NCI-H526 treated with DMSO at 0.1 percent for 48 hours (cell line): ENCODE measurements at regions not wholly inside any gene's neighbourhood (a gene's known extent, or its start where the extent isn't known, plus 50 kb on each side); places are given as distances from the start of the nearest gene placed in this dataset.

ENCODE experiments used
- DNase-seq: peaks from one replicate; lab custom pipeline; 2025; lab: John Stamatoyannopoulos, UW

DNA sequence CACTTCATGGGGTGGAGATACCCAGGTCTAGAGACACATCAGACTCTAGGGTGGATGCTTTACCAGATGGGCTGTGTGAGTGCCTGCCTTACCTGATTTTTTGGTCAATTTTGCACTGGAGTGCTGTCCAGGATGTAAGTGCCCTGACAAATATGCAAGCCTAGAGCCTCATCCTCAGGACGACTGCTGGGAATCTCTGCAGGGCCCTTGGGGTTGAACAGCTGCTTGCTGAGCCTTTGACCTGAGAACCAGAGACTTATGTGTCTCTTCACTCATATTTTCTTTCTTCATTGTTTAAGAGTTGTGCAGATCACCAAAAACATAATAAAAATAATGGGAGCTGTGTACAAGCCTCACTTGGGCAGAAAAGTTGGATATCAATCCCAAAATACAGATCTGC is 551.5 kb upstream of the ATP2B1 start:
- DNase-seq, result no peak

DNA sequence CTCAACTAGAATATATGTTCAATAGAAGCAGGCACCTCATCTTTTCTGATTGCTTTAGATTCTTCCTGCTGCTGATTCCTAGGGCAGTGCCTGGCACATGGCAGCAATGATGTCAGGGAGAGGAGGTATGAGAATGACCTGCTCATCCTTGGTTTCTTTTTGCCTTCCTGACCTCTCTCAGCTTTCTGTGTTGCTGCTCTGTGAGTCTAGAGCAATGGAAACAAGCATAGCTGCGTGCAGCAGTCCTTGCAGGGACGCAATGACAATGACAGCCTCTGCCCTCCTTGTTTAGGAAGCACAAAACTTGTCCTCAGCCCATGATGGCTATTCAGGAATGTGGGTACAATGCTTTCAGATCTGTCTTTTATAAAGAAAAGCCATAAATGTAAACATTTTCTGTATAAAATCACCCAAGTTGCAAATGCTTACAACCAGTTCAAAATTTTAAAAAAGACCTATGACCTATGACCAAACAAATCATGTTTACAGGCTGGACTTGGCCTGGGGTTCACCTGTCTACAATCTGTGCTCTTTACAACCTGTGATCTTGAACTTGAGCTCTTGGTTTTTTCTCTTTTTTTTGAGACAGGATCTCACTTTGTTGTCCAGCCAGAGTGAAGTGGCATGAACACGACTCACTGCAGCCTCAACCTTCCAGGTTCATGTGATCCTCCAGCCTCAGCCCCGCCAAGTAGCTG is 549.4 kb upstream of the ATP2B1 start:
- no peak for DNase-seq

- DNase-seq, result no peak
These were observed 546.2 kb upstream of the ATP2B1 start for GRCh38 chr12:90254796-90255195.

DNA sequence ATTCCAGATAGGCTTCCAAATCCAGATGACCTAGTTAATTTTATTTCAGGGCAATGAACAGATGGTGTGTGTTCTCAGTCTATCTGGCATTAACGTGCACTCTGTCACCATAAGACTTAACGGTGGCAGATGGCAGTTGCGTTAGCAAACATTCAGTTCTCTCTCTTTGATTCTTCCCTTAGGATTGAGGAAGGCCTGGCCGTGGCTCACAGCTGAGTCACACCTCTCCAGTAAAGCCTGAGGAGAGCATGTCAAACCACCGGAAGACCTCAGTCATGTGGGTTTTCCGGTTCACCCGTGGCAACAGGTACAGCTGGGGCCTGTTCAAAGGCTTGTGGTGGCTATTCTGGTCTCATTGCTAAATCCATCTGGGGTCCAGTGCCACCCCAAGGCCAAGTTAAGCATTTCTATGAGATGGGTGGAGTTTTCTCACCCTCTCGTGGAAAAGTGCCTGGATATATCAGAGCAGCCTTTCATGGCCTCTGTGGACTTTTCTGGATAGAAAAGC is 545.1 kb upstream of the ATP2B1 start:
- peak; percentile 8 for DNase-seq

- DNase-seq, result no peak
These were observed 544.5 kb upstream of the ATP2B1 start for GRCh38 chr12:90253136-90253535.

DNA sequence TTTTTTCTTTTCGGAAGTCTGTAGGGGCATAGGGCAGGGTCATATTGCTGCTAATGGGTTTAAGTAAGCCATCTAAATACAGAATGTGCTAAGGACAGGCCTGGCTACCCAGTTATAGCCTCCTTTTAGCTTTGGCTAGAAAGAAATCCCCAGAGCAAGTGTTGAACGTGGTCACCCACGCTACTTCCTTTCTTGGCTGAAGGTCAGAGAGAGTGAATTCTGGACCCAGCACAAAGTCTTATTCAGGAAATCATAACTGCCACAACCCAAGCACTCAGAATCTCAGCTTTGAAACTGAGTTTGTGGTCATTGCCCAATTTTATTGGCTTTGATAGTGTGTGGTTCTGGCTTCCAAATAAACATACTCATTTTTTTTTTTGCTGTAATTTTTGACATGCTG is 542.1 kb upstream of the ATP2B1 start:
- no peak for DNase-seq

DNA sequence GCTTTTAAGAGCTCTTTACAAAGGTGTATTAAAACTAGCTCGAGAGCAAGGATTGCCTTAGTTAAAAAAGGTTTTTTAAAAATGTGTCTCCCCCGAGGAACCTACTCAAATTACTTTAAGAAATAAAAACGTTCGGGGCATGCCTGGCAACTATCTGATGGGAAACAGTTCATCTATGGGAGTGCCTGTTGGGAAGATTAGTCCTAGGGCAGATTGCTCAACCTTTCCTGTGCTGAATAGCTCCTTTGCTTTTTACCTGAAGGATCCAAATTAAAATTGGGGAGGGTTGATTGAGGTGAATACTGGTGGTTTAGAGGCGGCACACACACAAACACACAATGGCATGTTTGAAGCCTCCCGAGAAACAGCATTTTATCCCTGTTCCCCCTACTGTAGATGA is 541.4 kb upstream of the ATP2B1 start:
- DNase-seq, result no peak

- DNase-seq, result no peak
These were observed 538.0 kb upstream of the ATP2B1 start for GRCh38 chr12:90246688-90247087.

- DNase-seq, result no peak
These were observed 536.8 kb upstream of the ATP2B1 start for GRCh38 chr12:90245391-90245790.

DNA sequence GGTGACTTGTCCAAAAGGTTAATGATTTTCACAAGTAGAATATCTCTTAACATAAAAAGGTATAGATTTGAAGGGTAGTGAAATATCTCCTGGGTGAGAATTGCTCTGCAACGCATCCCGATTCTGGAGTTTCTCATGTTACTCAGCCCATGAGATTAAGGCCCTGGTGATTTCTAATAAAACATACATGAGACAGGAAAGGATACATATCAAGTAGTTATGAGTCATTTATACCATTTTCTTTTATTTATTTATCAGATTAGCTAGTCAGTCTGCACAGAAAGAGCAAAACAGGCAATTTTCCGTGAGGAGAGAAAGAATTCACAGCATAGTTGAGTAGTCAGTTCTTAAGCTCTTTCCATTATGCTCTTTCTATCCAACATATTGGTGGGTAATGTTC is 535.6 kb upstream of the ATP2B1 start:
- DNase-seq, result no peak

GRCh38 chr12:90243211-90243610 is 534.6 kb upstream of the ATP2B1 start:
- no peak for DNase-seq

DNA sequence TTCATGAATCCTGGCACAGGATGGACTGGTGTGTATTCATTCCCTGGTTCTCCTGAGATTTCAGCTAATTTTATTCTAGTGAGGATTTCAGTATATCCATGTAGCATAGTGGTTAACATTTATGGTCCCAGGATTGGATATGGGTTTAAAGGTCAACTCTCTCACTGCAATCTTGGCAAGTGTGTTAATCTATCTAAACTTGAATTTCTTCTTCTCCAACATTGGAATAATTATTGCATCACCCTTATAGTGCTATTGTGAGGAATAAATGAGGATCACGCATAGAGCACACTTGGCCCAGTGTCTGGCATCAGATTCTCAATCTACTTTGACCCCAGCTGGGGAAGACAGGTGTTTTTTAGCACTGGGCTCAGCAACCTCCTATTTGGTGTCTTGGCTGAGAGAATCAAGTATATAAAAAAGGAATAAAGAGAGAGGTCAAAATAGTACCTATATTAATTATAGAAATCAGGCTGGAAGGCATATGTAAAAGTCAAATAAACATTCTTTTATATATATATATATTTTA is 531.2 kb upstream of the ATP2B1 start:
- no peak for DNase-seq

DNA sequence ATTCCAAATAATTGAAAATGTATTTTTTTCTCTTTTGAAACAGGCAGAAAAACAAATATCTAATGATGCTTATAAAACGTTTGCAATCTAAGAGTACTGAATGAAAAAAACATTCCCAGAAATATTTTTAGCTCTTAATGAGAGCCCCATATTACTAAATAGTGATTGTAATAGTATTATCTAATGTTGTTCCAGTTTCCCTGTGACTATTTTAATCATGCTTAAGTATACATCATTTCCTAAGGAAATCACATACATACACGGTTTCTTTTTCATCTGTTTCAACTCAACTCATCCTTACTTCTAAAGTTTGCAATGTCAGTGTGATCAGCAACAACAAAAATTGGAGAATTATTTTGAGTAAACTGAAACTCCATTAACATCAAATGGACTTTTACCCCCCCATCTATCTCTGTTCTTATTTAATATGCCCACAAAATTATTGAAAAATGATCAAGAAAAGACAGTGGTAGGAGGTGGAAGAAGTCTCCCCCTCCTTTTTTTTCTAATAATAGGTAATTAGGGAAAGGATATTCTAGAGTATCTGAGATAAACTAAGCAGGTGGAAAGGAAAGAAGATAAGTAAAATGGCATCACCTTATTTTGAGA is 530.1 kb upstream of the ATP2B1 start:
- no peak for DNase-seq

DNA sequence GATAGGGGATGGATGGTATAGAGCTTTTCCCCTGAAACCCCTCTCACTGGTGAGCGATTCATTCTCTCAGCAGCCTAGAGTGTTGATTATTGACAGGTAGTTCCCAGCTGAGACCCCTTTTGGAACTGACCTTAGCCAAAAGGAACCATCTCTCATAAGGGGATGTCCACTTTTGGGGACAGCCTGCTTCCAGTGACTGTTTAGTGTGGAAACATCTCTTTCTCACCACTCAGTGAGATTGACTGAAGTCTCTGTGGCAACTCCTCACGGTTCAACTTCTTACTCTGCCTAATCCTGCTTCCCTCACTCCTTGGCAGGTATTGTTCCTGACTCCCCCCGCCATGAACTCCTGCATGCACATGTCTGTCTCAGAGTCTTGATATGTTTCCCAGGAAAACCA is 529.2 kb upstream of the ATP2B1 start:
- no peak for DNase-seq

DNA sequence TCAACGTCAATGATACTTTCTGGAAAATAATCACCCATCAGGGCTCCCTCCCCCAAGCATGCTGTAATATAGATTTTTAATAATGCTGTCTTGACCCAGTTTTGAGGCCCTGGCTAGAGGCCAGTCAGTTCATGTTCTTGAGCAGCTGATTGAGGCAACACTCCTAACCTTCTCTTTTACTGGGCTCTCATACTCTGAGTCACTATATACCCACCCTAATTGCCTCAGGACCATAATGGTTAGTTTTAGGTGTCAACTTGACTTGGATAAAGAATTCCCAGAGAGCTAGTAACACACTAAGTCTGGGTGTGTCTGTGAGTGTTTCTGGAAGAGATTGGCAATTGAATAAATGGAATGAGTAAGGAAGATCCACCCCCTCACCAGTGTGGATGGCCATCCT is 527.0 kb upstream of the ATP2B1 start:
- DNase-seq, result no peak

- no peak for DNase-seq
These were observed 525.8 kb upstream of the ATP2B1 start for GRCh38 chr12:90234472-90234871.

DNA sequence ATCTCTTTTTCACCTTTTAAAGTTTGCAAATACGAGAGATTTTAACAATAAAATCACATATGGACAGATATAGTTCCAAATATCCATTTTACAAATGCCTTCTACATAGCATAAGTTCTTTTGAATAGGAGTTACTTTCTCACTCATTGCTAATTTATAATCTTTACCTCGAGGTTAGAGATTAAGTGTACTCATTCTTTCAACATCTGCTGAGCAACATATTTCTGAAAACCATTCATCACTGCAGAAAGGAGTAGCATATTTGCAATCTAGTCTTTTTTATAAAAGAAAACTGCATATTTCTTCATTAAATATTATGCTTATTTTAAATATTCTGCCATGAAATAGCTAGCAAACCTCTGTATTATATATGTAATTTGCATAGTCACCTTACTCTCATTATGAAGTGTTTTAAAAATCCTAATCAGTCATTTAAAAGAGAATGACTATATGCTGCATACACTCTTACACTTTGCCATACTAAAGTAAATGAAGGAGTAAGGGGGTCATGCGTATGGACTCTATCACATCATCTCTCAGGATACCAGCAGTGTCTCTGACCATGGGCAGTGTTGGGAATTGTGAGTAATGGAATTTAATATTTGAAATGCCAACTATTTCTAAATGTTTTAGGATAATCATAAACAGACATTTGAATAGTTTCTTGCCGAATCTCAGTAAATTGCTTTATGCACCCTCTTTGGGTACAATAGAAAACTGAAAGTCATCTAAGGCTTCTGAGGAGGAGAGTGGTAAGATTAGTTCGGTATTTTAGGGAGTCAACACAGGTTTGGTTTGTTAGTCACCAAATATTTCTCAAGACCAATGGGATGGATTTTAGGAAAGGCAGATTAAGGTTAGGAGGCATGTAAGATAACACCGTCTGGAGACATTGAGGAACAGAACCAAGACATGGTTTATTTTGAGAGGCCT is 524.8 kb upstream of the ATP2B1 start:
- no peak for DNase-seq

DNA sequence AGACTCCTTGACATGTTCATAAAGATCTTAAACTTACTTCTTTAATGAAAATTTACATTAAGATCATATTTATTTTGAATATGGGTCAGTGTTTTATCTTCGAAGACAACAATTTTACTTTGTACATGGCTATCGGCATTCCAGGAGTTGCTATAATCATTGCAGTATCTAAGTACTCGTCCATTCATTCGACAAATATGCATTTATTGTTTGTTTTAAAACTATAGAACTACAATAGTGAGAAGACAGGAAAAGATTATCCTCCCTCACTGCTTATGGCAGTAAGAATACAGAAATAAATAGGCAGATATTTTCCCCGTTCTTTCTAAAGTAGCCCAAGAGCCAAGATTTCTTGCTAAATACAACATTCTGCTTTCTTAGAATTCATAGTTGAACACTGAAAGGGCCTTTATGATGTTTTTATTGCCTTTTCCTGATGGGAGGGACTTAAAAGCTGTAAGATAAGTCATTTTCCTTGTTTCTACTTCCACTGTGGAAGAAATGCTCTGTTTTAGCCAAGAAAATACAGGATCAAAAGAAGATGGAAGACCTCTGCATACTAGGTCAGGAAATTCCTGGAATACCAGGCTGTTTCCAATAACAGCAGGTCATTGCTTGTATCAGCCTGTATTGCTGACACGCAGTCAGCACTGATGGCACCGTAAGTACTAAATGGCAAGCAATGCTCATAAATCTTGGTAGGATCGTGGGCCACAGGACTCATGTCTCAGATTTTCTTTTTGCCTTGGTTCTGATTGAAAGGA is 521.0 kb upstream of the ATP2B1 start:
- DNase-seq, result no peak

GRCh38 chr12:90226211-90226610 is 517.6 kb upstream of the ATP2B1 start:
- DNase-seq, result no peak

GRCh38 chr12:90216815-90217214 is 508.2 kb upstream of the ATP2B1 start:
- DNase-seq, result no peak

- no peak for DNase-seq
These were observed 507.4 kb upstream of the ATP2B1 start for GRCh38 chr12:90216020-90216552.

DNA sequence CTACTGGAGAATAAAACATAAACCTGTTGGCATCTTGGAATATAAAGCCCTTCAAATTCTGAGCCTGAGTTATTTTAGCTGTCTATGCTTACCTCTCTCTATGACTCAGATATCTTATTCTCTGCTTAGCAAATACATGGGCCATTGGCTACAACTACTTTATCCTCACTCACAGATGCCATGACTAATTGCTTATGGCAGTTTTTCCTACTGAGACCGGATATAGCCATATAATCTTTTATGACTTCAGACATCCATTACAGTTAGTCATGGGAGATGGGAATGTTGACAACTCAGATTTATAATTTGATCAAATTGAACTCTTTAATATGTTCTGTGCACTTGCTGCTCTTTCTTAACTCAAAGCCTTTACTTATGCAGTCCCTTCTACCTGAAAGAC is 502.4 kb upstream of the ATP2B1 start:
- no peak for DNase-seq
